Fibroblast of lung (primary cell): ENCODE measurements at regions not wholly inside any gene's neighbourhood (a gene's known extent, or its start where the extent isn't known, plus 50 kb on each side); places are given as distances from the start of the nearest gene placed in this dataset.

Experiments
- EZH2 ChIP-seq: IDR thresholded peaks from 2 replicates; pipeline ENCODE4 v1.5.1; 2012; ENCODE audit warnings: low read length, control low read depth, mild to moderate bottlenecking; ENCODE audit errors: missing control alignments
- TF ChIP-seq, protein P1 (sequence below), 2 donors: IDR thresholded peaks in 1 of 2; conservative IDR thresholded peaks in 1 of 2; 1 replicate in 1 of 2; 2 replicates in 1 of 2; pipeline ENCODE4 v1.5.1; 2011 to 2012; ENCODE audit warnings: low read length in 2 of 2, control low read depth in 1 of 2, inconsistent platforms in 1 of 2, low read depth in 1 of 2, mild to moderate bottlenecking in 1 of 2

DNA sequence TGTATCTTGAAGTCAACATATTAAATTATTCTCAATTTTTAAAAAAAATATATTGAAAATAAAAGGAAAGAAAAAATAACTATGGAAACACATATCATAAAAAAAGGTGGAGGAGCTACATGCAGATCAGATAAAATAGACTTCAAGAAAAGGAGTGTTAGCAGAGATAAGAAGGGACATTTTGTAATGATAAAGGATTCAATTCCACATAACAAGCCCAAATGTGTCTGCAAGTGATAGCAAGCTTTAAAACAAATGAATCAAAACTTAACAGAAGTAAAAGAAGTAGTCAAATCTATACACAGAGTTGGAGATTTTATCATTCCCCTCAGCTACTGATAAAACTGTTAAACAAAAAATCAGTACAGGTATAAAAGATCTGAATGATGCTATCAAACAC is 74.9 kb downstream of the TTC32 start:
- TF ChIP-seq, protein P1, sequence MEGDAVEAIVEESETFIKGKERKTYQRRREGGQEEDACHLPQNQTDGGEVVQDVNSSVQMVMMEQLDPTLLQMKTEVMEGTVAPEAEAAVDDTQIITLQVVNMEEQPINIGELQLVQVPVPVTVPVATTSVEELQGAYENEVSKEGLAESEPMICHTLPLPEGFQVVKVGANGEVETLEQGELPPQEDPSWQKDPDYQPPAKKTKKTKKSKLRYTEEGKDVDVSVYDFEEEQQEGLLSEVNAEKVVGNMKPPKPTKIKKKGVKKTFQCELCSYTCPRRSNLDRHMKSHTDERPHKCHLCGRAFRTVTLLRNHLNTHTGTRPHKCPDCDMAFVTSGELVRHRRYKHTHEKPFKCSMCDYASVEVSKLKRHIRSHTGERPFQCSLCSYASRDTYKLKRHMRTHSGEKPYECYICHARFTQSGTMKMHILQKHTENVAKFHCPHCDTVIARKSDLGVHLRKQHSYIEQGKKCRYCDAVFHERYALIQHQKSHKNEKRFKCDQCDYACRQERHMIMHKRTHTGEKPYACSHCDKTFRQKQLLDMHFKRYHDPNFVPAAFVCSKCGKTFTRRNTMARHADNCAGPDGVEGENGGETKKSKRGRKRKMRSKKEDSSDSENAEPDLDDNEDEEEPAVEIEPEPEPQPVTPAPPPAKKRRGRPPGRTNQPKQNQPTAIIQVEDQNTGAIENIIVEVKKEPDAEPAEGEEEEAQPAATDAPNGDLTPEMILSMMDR (conservative IDR thresholded peaks at IDR 0.05 in 1 of 2, IDR thresholded peaks at IDR 0.05 in 1 of 2; ENCODE audit: low read depth in 1 of 2, low read length in 2 of 2) = no peak
- no peak for TF ChIP-seq EZH2
